GM21528 (cell line): ENCODE measurements at regions not wholly inside any gene's neighbourhood (a gene's known extent, or its start where the extent isn't known, plus 50 kb on each side); places are given as distances from the start of the nearest gene placed in this dataset.
"Not testable (repeated sequence)": the region's sequence is repeated elsewhere in the genome, so short reads cannot be mapped to it uniquely, and the experiment has no call there.

ENCODE experiments used
- ATAC-seq: cut with Tn5 transposase; IDR thresholded peaks from one replicate; pipeline ENCODE4 v1.9.1; 2021; ENCODE audit warnings: mild to moderate bottlenecking, moderate library complexity; ENCODE audit not compliant: unreplicated experiment, low FRiP score

DNA sequence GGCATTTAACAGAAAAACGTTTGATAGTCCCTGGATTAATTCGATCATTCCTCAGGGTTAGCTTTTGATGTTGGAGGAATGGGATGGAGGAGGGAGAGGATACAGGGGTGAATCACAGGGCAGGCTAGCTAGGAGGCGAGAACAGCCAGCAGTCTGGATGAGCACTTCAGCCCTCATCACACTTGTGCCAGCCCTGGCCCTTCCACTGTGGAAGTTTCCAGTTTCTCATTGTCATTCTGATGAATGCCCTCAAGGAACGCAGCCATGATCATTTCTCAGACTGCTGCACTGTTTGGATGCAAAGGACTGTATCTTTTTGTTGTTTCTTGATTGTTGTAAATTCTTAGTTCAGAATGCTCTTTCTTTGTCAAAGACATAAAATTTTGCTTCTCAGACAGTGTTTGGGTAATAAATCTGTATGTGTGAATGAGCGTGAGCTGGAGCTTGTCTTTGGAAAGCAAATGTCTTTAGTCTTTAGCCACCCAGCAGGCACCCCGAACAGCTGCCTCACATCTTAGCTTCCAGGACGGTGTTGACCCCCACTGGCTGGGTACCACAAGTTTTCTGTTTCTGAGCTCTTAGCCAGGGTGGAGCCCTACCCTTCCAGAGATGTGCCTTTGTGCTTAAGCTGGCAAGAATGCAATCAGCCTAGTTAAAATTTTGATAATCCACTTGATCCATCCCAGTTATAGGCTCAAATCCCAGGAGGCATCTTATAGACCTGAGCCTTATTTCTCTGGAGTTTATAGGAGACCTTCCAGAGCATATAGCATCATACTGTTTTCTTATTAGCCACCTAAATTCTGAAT, 121.1 kb downstream of the PDCD6IP start:
- no peak for ATAC-seq

DNA sequence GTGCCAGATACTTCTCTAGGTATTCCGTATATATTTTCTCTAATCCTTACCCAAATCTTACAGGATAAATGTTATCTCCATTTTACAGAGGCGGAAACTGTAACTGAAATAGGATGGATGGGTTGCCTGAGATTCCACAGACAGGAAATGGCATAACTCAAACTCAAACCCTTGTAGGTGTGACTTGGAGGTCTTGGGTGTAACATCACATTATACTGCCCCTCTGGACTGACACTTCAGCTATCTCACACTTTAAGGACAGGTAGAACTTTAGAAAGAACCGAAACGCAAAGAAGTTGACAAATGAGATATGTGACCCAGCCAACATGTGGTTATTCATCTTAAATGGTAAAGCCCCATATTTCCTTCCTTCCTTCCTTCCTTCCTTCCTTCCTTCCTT, 122.1 kb downstream of the PDCD6IP start:
- ATAC-seq, result no peak

DNA sequence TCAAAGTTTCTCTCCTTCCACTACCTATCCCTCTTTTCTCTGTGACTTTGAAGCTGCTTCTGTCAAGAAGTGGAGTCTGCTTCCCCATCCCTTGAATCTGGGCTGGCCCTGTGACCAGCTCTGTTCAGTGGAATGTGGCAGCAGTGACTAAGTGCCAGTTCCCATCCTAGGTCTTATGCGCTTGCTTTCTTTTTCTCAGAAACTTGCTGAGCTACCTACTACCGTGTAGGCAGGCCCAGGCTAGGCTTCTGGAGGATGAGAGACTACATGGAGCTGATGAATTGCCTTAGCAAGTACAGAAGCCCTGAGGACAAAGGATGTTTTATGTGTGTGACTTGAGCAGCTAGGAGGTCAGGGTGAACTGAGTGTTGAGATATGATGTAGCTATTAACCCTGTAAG, 123.2 kb downstream of the PDCD6IP start:
- no peak for ATAC-seq

DNA sequence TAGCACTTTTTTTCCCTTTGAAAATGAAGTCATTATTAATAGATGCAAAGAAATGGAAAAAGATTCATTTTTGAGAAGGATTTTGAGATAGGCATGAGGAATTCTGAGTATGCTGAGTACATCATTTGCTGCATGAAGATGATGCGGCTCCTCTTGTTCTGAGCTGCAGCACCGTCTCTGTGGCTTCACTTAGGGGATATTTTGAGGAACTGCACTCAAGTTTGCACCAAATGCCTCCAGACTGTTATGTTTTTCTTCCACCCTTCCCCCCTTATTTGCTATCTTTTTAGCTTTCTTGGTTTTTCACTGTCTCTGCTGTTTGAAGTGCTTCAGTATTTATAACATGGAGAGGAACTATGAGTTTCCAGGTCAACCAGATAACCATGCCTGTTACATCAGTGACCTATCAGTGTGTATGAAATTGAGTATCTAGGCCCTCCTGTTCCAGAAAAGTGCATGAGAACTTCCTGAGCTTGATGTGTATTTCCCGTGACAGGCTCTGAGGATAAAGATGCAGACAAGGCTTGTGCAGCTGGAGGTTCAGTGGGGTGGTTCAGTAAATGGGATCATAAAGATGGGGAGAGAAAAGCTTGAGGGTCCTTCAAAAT, 128.7 kb downstream of the PDCD6IP start:
- no peak for ATAC-seq

DNA sequence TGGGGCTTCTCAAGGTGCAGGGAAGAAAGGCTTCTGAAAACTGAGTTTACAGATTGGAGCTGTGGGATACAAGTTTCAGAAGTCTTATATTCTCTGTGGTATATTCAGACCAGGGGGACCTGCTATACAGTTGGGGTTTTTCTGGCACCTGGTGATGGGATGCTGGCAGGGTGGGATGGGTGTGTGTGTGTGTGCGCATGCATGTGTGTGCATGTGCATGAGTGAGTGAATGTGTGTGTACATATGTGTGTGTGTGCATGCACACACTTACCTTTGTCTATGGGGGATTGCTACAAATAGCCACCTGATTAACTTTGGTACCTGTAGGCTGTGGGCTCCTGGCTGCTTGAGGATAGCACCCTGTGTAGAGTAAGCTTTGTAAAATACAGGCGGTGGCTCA, 131.4 kb downstream of the PDCD6IP start:
- no peak for ATAC-seq

DNA sequence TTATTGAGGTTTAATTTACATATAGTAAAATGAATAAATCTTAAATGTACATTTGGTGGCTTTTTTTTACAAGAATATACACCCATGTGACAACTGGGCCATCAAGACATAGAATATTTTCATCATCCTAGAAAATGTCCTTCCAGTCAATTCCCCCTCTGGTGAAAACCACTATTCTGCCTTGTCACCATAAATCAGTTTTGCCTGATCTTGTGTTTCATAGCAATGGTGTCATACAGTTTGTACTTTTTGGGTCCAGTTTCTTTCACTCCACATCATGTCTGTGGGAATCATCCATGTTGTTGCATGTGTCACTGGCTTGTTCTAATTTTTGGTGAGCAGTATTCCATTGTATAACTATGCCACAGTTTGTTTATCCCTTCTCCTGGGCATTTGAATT, 133.1 kb downstream of the PDCD6IP start:
- no peak for ATAC-seq

DNA sequence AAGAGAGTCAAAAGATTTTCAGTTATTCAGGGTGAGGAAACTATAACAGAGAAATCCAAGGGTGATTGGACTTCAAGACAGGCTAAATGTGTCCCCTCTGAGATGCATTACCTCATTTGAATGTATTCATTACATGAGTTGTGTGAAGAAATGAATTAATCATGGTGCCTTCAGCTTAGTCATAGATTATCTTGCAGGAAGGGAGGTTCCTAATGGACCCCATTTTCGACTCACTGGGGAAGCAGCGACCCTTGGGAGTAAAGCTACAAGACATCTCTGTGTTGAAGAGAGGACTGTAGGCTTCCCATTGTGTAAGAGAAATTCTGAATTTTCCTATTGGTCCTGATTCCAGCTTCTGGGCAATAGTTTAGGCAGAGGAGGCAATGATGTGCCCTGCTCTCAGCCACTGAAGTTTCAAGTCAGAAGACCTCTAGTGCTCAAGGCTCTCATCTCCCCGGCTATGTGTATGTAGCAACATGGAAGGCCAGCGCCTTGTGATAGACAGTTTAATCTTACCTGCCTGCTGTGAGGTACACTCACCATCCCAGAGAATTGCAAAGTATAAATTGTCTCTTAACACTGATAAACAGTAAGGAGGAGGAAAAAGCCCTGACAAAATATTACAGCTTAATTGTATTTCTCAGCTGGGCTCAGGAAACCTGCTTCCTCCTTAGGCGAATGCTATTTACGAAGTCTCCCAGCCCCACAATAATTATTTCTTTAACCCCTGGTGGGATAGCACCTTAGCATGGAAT, 133.8 kb downstream of the PDCD6IP start:
- no peak for ATAC-seq

DNA sequence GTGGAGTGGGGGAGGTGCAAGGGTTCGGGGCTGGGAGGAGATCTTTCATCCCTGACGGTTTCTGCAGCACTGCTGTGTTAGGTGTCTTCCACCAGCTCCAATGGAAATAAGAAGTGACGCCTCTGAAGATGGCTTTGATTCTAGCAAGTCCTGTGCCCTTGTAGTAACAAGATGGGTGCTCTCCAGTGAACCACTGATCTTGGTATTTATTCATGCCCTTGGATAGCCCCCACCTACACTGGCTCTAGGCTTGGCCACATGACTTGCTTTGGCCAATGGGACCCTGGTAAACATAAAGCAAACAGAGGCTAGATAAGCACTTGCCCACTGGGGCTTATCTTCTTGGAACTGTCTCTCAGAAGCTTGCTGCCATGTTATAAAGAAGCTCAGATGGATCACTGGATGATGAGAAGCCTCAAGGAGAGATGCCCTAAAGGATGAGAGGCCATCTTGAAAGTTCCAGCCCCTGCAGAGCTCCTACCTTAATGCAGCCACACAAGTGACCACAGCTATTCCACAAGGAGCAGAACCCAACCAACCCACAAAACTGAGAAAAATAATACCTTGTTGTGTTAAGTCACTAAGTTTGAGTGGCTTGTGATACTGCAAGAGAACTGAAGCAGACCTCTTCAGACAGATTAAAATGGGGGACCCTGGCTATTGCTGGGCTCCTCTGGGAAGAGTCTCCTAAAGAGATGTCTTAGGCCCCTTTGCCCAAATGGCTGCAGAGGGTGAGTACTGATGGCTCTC, 137.9 kb downstream of the PDCD6IP start:
- no peak for ATAC-seq

DNA sequence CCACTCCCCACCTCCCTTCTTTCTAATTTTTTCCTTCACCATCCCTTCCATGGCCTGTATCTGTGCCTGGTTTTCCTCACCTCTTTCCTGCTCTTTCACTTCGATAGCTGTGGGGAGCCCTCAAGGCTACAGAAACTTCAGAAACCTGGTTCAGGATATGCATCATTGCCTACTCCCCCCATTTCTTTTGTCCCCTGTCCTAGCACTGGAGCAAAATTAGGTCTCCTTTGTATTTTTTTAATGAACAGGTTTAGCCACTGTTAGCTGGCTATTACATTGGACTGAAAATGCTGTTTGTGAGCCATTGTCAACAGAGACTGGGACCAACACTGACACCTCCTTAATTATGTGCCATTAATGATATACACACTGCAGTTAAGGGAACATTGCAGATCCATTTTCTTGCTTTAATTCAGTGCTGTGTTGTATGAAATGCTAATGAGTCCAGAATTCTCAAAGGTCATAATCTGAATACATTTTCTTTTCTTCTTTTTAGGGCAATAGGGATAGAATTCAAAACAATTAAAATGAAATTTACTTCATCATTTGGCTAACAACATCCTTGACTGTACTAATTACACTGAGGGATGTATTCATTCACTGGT, 138.6 kb downstream of the PDCD6IP start:
- ATAC-seq, result no peak

DNA sequence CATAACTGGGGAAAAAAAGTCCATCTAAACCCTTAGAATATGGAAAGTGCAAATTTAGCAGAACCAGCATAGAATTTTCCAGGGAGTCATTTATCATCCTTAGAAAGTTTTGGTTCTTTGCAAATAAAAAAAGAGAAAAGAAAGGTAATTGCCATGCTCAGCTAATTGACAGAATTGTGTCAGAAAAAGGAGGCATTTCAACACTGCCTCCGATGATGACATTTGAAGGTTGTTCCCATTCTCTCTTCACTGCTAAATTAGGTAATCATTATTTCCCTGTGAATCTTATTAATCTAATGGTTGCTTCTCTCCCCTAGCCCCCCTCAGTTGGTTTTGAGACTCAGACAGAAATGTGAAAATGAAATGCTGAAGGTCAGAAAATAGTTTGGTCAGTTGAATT, 139.2 kb downstream of the PDCD6IP start:
- no peak for ATAC-seq

DNA sequence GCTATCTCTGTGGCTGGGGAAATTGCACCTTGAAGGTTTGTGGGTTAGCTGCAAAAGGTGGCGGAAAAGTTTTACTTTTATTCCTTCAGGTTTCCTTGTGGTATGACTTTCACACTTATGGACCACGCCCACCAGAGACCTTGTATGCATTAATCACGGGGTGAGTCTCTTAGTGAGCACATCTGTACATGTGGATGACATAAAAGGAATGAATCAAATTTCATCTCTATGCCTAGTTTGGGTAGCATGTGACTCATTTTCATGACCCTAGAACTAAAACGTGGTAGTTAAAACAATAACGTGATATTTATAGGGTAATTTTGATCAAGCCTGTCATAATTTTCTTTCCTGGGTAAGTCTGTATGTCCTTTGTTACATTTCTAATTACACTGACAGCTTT, 141.7 kb downstream of the PDCD6IP start:
- no peak for ATAC-seq

DNA sequence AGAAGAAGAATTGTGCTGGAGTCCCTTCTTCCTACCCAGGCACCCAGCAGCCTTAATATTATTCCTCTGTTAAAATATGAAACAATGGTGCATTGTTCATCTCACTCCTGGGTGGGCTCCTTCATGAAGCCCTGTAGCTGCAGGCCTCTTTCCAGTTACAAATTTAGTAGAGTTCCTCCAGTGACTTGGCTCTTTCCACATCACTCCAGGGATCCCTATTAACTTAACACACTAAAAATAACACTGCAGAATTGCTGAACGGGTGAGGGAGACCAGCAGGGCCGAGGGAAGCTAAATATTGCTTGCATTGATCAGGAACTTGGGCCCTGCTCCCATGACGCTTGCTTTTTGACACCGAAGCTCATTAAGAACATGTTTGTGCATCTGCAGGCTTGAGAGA, 142.3 kb downstream of the PDCD6IP start:
- no peak for ATAC-seq

DNA sequence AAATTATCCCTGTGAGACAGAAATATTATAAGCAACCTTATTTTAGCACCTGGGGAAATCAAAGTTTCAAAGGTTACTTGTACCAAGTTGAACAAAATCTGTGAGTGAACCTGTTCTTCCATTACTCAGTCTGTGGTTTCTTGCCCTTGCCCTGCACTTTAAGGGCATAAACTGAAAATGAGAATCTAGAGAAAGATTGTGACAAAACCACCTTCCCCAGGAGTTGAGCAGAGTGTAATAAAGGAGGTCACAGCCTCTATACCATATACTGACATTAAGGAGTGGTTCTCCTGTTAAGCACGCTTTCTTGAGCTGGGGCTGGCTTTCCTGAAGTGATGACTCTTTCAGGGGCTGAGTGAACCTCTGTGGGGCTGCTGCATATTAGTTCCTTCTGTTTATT, 143.4 kb downstream of the PDCD6IP start:
- ATAC-seq, result no peak

DNA sequence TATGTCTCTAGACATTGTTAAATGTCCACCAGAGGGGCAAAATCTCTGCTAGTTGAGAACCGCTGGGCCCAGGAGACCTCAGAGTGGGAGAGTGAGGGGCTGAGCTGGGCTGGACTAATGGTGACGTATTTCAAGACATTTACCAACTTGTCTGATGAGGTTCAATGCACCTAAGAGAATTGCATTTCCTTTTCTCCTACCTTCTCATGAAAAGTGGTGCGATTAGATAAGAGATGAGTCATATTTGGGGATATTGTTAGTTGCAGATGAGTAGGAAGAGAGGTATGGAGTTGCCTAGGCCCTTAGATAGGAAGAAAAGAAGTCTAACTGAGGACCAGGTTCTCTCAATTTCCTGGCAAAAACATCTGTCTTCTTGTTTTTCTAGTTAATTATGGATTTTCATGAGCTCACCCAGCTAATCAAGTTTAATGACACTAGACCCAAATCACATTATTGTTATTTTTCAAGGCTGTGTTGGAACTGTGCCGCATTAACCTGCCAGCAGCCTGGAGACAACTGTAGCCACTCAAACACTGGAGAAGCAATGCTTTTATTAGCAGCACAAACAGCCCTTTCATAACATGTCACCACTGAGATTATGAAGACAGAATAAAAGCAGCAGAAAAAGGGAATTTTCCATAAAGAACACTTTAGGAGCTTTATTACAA, 144.2 kb downstream of the PDCD6IP start:
- no peak for ATAC-seq

DNA sequence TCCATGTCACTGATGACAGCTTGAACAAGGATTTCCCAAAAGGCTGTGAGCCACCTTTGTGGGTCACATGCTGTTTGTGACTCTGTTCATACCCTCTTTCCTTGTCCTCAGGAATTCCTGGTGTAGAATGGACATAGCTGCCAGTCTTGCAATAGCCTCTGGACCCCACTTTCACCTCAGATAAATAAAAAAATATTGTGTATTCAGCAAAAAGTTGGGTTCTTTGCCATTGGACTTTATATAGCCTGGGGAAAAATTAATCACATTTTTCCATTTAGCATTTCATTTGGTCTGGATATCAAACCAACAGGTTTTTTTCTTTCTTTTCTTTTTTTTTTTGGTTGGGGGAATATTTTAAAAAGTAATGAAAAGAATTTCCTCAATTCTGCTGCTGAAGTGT, 144.8 kb downstream of the PDCD6IP start:
- no peak for ATAC-seq

DNA sequence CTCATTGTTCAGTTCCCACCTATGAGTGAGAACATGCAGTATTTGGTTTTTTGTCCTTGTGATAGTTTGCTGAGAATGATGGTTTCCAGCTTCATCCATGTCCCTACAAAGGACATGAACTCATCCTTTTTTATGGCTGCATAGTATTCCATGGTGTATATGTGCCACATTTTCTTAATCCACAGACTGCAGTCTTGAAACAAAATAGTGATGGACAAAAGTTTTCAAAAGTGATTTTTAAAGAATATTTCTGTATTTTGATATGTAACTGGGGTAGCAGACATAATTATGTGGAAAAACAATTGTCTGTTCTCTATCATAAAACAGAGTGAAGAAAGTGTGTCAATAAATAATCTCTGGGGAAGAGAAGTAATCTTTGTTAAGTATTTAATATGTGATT, 148.2 kb downstream of the PDCD6IP start:
- not testable (repeated sequence) for ATAC-seq

DNA sequence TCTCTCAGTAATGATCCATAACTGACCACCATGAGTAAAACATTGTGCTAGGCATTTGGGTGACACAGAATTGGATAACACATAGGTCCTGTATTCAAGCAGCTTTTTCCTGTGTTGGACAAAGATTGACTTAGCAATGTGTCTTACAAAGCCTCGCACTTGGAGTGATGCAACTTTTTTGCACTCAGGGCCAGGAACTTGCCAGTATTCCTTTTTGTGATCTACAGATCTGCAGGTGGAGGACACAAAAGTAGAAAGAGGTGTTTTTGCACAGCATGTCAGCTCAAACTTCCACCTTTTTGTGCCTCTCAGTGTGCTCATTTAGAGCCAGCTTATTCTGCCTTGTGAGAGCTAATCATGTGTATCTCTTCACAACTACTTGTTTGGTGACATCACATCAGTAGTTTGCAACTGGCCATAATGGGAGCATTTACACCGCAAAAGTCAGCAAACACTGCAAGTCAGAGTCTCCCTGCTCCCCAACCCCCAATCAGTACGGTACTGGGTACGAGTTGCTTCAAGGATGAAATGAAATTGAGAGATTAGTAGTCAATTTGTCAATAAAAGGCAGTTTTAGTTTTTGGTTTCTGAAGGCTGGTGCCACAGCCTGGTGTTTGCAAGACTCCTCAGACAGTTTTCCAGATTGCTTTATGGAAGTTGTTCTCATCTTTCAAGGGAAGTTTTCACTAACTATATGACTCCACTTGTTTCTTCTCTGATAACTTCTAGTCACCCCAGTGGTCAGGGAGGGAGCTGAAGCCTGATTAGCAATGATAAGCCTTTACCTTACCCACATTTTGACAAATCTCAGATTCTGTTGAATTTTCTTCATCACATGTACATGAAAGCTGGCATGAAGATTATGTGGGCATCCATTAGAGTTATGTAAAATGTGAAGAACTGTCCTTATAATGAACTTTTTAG, 149.1 kb downstream of the PDCD6IP start:
- no peak for ATAC-seq

DNA sequence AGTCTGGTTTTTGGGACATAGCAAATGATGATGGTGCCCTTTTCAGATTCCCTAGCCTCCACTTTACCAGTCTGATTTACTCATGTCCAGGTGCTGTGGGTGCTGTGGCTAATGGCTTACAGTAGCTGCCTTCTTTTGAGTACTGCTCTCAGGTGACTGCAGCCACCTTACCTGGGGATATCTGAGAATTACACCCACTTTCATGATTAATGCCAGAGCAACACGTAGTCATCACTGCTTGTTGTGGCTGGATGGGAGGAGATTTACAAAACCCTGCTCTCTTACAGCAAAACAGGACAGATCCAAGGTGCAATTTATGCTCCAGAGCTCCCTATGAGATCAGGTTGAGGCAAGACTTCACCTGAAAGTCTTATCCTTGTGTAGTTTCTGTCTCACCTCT, 150.6 kb downstream of the PDCD6IP start:
- ATAC-seq, result no peak

DNA sequence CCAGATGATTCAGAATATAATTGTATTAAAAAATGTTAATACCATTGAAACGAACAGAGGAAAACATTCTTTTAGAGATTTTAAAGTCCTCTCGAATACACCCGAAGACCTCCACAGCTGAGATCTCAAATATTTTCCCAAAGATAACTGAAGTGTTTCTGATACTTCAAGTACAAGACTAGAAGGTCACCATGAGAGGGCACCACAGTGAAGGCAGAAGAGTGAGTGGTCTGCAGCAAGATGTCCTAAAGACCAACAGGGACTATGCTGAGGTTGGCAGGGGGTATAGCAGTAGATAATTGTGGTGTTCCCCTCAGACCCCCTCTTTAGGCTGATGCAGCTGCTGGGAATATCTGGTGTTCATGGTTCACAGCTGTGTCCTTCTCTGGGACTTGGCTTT, 156.5 kb downstream of the PDCD6IP start:
- ATAC-seq, result no peak
